ENCODE measurements at regions not wholly inside any gene's neighbourhood (a gene's known extent, or its start where the extent isn't known, plus 50 kb on each side); places are given as distances from the start of the nearest gene placed in this dataset.

DNA sequence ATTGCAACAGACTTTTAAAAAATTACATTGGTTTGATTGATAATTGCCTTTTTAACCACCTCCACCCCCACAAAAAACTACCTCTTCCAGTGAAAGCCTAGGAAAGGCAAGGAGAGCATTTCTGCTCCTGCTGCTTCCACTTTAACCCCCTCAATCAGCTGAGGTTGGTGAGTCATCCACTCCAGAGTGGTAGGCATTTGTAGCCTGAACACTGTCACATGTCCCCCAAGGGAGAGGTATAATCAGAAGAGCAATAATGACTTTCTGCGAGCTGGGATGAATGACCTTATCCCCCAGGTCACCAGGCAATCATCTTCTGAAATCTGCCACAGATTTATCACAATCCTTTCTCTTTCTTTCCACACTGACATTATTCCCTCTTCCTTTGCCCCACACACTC lies 126.6 kb upstream of the CAMK1G start:
- intact Hi-C loops (cut with micrococcal nuclease; ENCODE audit: unreplicated experiment), result no loop called here
- BruUV-seq (replicated peaks), result no TSS peak
- Histone ChIP-seq H3F3A (ENCODE audit: insufficient read depth, low read depth) (no peaks in the 10 kb centered on the region), H3K4me2 (no peak overlapping the region), H3K9me2 (ENCODE audit: insufficient read depth) (no peaks in the 10 kb centered on the region), H3K4me1 (replicated peaks; ENCODE audit: insufficient read depth) (no peaks in the 10 kb centered on the region), H3K79me2 (ENCODE audit: low read depth) (no peaks in the 10 kb centered on the region), H4K20me1 (ENCODE audit: insufficient read depth) (no peaks in the 10 kb centered on the region), H3K9me3 (ENCODE audit: insufficient read depth, low read depth) (peaks cover 12% of the 10 kb centered on the region), H3K27ac (no peak overlapping the region), H3K27me3 (ENCODE audit: insufficient read depth, low read depth) (no peaks in the 10 kb centered on the region), H2AFZ (no peak overlapping the region), H3K4me3 (no peak overlapping the region), H3K36me3 (ENCODE audit: low read depth) (no peaks in the 10 kb centered on the region)
- TF ChIP-seq EZH2 (IDR thresholded peaks at IDR 0.05; ENCODE audit: low read depth), result no peak
- TF ChIP-seq, protein P1, sequence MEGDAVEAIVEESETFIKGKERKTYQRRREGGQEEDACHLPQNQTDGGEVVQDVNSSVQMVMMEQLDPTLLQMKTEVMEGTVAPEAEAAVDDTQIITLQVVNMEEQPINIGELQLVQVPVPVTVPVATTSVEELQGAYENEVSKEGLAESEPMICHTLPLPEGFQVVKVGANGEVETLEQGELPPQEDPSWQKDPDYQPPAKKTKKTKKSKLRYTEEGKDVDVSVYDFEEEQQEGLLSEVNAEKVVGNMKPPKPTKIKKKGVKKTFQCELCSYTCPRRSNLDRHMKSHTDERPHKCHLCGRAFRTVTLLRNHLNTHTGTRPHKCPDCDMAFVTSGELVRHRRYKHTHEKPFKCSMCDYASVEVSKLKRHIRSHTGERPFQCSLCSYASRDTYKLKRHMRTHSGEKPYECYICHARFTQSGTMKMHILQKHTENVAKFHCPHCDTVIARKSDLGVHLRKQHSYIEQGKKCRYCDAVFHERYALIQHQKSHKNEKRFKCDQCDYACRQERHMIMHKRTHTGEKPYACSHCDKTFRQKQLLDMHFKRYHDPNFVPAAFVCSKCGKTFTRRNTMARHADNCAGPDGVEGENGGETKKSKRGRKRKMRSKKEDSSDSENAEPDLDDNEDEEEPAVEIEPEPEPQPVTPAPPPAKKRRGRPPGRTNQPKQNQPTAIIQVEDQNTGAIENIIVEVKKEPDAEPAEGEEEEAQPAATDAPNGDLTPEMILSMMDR (conservative IDR thresholded peaks at IDR 0.05), result no peak
- DNase-seq, result no peak
- POLR2A ChIA-PET (ENCODE audit: unreplicated experiment), result no interaction called here
- CTCF ChIA-PET, result no interaction called here

DNA sequence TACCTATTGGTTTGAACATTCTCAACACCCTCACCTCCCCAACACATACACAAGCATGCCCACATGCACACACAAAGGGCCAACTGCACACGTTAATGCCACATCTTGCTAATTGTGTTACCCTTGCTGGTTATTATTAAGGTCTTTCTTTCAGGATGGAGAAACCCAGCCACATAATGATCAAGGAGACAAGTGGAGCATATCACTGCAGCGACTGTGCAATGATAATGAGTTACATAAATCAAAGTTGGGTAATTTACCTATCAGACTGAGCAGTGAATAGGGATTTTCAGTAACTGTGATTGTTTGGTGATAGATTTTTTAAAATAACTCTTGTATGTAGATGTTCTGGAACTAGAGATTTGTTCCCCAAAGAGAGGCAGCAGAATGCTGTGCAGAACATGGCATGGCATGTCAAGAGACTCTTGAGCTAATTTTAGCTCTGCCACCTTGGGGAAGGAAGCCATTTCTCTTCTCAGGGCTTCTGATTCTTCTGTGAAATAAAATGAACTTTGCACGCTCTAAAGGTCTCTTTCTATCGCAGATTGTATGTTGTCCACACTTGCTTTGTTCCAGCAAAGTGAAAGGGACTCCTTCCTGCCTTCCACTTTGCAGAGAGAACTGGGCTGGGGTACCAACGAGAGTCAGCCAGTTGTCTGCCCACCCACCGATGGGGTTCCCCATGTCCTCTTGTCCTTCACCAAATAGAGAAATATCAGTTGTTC lies 126.0 kb upstream of the CAMK1G start:
- ChIA-PET POLR2A (ENCODE audit: unreplicated experiment) (interaction anchor here (0.6 kb wide), 1 partner anchor 91 kb away, joined by 3 read pairs; no protein-coding TSS in a partner anchor), CTCF (no interaction called here)

DNA sequence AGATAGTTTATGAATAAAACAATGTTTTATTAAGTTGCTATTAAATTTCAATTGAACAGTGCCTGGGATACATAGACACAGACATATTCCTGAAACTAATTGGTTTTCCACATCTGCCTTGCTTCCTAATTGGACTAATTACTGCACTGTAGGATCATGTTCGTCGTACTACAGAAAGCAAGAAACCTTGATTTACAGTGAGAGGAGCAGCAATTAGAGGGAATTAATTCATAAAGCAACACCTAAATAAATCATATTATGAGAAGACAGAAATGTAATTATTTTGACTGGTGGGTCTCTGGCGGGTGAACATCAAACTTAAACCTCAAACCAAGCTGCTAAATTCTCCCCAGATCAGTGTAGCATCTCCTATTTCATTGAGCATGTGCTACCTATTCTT lies 124.6 kb upstream of the CAMK1G start:
- no peak overlapping the region for H3K4me2 ChIP-seq
- BruUV-seq (replicated peaks), result no TSS peak
- CTCF ChIA-PET, result no interaction called here

More for the DNA sequence above, 126.0 kb upstream of the CAMK1G start:
- no peaks in the 10 kb centered on the region for H3K9me2 ChIP-seq (ENCODE audit: insufficient read depth)
- no peaks in the 10 kb centered on the region for H3K27me3 ChIP-seq (ENCODE audit: insufficient read depth, low read depth)
- H3F3A ChIP-seq (ENCODE audit: insufficient read depth, low read depth), result no peaks in the 10 kb centered on the region
- intact Hi-C loops (cut with micrococcal nuclease; ENCODE audit: unreplicated experiment), result no loop called here
- H3K4me1 ChIP-seq (replicated peaks; ENCODE audit: insufficient read depth), result no peaks in the 10 kb centered on the region
- no peak overlapping the region for H3K4me3 ChIP-seq
- no peaks in the 10 kb centered on the region for H3K79me2 ChIP-seq (ENCODE audit: low read depth)
- H3K27ac ChIP-seq, result no peak overlapping the region
- BruUV-seq (replicated peaks), result no TSS peak
- no peaks in the 10 kb centered on the region for H4K20me1 ChIP-seq (ENCODE audit: insufficient read depth)
- H3K9me3 ChIP-seq (ENCODE audit: insufficient read depth, low read depth), result peaks cover 12% of the 10 kb centered on the region
- H3K36me3 ChIP-seq (ENCODE audit: low read depth), result no peaks in the 10 kb centered on the region
- H2AFZ ChIP-seq, result no peak overlapping the region; the same call in 1 of the 2 replicates
- no peak for DNase-seq
- H3K4me2 ChIP-seq, result no peak overlapping the region
- no peak for TF ChIP-seq EZH2 (IDR thresholded peaks at IDR 0.05; ENCODE audit: low read depth)
- TF ChIP-seq, protein P1 (conservative IDR thresholded peaks at IDR 0.05), result no peak

More for the DNA sequence above, 124.6 kb upstream of the CAMK1G start:
- intact Hi-C loops (cut with micrococcal nuclease; ENCODE audit: unreplicated experiment), result no loop called here
- Histone ChIP-seq H3K4me3 (no peak overlapping the region), H3K4me1 (replicated peaks; ENCODE audit: insufficient read depth) (no peaks in the 10 kb centered on the region), H3K79me2 (ENCODE audit: low read depth) (no peaks in the 10 kb centered on the region), H3K27ac (no peak overlapping the region), H3K36me3 (ENCODE audit: low read depth) (no peaks in the 10 kb centered on the region), H4K20me1 (ENCODE audit: insufficient read depth) (no peaks in the 10 kb centered on the region), H3F3A (ENCODE audit: insufficient read depth, low read depth) (no peaks in the 10 kb centered on the region), H3K27me3 (ENCODE audit: insufficient read depth, low read depth) (no peaks in the 10 kb centered on the region), H3K9me2 (ENCODE audit: insufficient read depth) (no peaks in the 10 kb centered on the region), H2AFZ (no peak overlapping the region), H3K9me3 (ENCODE audit: insufficient read depth, low read depth) (peaks cover 12% of the 10 kb centered on the region)
- no peak for DNase-seq
- POLR2A ChIA-PET (ENCODE audit: unreplicated experiment), result no interaction called here
- TF ChIP-seq, protein P1 (conservative IDR thresholded peaks at IDR 0.05), result no peak
- TF ChIP-seq EZH2 (IDR thresholded peaks at IDR 0.05; ENCODE audit: low read depth), result no peak

Measured in PC-9 (cell line).